ENCODE measurements at regions not wholly inside any gene's neighbourhood (a gene's known extent, or its start where the extent isn't known, plus 50 kb on each side); places are given as distances from the start of the nearest gene placed in this dataset.

DNA sequence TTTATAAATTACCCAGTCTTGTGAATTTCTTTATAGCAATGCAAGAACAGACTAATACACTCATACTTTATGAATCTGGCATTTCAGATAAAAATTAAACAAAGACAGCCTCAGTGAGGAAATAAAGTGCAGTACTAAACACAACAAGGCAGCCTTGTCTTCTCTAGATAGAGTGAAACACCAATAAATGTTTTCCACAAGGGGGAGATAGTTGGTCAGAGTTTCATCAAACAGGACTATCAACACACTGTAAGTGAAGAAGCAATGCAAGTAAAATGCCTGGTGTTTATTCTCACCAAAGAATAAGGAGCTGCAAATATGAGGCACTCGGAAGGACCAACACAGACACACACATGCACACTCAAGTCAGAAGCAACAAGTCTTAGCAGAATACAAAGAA is 62.8 kb downstream of the FAM9B start:
- peak; percentile 54 for DNase-seq (ENCODE audit: low read depth, low spot score)

DNA sequence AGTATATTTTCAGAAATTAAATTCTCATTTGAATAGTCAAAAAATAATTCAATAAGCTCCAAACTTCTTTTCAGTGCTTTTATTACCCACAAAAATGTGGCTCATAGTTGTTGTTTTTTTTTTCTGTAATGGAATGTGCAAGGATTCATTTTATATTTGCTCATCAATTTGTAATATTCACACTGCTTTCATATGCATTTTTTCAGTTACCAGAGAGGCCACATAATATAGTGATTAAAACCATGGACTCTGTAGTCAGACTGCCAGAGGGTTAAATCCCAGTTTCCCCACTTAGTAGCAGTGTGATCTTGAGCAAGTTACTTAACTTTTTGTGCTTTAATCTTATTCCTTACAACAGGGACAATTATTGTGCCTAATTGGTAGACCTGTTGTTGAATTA is 64.5 kb downstream of the FAM9B start:
- no peak for DNase-seq (ENCODE audit: low read depth, low spot score)

DNA sequence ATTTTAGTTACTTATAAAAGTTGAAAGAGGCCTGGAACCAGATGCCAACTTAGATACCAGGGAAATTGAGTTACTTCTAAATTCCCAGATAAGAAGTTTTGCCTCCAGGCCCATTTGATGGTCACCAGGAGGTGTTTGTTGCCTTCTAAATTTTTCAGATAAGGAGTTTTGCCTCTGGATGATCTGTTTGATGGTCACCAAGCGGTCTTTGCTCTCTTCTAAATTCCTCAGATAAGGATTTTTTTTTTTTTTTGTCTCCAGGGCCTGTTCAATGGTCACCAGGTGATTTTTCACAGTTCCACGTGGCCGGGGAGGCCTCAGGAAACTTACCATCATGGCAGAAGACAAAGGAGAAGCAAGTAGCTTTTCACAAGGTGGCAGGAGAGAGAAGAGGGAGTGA is 66.5 kb downstream of the FAM9B start:
- no peak for DNase-seq (ENCODE audit: low read depth, low spot score)

DNA sequence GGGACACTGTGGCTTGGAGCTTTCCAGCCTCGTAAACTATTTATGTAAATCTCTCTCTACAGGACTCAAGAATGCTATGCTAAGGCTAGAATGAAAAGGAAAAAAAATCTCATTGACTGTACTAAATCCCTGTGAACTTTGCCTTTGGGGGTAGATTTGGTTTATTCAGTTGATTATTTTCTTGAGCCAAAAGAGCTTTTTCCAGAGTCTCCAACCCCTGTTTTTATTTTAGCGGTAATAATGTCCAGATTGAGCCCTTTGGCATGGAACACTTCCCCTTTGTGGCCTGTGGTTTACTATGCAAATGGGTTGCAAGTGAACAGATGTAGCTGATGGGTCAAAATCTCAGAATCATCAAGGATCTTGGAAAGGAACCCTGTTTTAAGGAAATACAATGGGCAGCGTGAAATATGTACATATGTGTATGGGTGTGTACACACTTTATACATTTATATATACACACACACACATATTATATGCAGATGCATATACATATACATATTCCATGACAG is 72.9 kb downstream of the FAM9B start:
- DNase-seq (ENCODE audit: low read depth, low spot score): peak; percentile 68

DNA sequence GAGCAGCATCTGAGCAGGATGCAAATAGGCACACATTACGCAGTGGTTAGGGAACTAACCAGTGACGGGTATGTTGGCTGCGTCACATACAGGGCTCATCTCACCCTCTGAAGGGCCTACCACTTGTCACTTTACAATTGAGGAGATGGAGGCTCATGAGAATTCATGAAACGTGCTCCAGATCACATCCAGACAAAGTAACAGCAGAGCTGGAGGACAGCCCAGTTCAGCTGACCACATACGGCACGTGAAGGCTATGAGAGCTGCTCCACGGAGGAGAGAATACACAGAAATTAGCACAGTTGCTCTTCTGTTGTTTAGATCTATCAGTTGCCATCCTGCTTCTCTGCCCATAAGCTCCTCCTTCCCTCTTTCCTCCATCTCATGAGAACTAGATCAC is 78.4 kb downstream of the FAM9B start:
- DNase-seq (ENCODE audit: low read depth, low spot score): peak; percentile 23

DNA sequence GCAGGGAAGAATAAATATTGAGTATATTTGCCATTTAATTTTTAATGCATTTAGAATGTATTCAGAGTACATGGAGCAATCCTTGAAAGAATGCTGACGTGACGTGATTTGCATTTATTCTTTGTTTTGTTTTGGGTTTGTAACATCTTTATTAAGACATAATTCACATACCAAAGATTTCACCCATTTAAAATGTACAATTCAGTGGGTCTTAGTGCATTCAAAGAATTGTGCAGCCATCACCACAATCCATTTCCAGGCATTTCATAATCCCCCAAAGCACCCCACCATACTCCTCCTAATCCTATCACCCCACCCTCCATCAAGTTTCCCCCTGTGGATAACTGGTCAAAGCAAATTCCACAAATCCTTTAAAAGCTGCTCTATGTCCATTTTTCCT is 87.4 kb downstream of the FAM9B start:
- DNase-seq (ENCODE audit: low read depth, low spot score): peak; percentile 26

DNA sequence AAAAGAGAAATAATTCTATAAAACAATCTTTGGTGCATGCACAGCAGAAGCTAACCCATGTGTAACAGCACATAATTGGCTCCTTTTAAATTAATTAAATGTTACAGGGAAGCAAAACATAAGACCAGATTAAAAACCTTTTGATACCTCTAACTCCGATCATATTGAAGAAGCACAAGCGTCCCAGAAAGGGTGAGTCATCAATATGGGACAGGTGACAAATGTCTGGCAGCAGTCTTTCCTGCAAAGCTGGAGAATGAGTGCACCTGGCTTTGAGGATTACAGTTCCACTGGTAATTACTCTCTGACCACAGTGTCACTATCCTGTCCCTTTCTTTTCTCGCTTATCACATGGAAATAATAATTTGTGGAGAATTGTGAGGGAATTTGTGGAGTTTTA is 94.6 kb downstream of the FAM9B start:
- DNase-seq (ENCODE audit: low read depth, low spot score): no peak

DNA sequence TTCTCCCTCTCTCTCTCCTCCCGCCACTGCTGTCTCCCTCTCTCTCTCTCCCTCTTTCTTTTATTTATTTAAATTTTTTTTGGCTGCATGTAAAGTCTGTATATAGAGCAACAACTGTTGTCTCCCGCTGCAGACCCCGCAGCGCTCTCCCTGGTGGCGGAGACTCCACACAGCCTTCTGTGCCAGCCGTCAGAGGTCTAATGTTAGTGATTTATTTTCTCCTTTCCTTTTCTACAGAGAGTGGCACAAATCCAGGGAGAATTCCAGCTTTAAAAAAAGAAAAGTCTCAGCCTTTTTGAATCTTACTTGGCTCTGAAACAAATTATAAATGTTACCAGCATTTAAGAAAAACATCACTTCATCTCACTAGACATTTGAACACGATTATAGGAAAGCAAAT is 106.2 kb downstream of the FAM9B start:
- no peak for DNase-seq (ENCODE audit: low read depth, low spot score)

DNA sequence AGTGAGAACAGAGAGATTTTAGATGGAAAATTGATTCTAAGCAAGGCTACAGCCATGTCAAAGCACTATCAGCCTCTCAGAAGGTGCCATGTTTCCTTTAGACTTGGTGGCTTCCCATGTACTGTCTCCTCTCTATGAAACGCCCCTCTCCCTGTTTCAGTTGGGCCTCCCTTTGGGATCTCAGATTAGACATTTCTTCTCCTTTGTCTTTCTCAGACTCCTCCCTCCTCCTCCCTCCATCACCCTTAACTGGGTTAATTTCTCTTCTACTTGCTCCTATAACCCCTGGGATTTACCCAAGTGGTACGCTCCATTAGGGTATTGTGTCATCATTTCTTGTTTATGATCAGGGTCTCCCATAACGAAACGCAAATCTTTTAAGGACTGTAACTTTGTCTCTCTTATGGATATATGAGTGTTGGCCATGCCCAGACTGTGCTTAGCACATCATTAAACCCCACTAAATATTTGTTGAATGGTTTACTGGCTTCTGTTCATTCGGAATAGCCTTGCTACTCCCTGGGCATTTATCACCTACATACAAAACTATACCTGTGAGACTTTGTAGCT is 106.8 kb downstream of the FAM9B start:
- DNase-seq (ENCODE audit: low read depth, low spot score): no peak

DNA sequence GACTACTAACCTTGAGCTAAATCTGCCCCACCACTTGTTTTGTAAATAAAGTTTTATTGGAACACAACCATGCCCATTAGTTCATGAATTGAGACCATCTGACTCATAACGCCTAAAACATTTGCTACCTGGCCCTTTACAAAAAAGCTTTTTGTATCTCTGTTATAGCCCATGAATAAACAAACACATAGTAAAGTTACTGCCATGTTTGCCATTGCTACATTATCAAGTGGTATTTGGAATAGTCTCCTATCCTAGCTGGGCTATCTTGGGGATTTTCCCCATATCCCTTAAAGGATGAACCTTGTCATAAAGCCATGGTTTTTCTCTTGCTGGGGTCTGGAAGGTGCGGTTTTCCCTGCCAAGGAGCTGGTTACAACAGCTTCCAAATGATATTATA is 112.3 kb downstream of the FAM9B start:
- DNase-seq (ENCODE audit: low read depth, low spot score): no peak

DNA sequence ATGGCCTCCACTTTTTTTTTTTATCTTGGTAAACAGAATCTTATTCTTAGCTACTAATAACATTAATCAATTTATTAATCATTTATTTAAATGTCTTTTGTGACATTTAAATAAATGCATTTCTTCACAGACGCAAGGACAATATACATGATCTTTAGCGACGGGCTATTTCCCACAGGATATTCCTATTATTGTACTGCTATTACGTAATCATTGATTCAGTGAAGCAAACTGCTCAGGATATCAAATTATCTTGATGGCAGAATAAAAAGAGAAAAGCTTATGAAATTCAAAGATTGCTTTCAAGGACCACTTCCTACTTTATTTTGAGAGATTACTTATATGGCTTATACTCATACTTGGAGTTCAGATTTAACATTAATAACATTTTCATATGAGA is 114.1 kb downstream of the FAM9B start:
- DNase-seq (ENCODE audit: low read depth, low spot score): no peak

DNA sequence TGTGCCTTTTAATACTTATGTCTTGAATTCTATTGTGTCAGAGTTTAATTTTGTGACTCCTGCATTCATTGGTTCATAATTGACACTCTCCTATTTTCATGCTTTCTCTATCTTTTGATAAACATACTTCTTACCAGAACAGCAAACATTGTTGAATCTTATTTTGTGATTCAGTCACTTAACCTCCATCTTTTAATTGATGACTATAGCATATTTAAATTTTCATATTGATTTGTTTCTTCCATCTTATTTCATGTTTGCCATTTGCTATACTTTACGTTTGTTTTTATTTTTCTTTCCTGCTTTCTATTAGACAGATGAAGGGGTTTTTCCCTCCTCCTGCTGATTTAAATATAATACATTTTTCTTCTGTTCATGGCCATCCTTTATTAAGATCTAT is 115.5 kb upstream of the FAM9A start:
- no peak for DNase-seq (ENCODE audit: low read depth, low spot score)

DNA sequence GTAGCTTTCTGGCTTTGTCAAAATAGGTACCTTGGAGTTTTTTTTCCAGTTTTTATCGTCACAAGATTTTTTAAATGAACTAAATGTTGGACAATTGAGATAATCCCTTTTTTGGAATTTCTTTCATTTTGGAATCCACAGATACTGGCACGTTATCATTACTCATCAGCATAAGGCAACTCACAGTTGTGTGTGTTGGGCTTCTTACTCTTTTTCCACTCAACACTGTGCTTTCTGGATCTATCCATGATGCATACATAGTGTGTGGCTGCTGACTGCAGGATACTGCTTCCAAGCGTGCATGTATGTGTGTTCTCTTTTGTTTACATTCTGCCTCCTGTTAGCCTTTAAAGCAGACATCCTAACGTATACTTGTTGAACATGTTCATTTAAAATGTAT is 113.5 kb upstream of the FAM9A start:
- no peak for DNase-seq (ENCODE audit: low read depth, low spot score)

DNA sequence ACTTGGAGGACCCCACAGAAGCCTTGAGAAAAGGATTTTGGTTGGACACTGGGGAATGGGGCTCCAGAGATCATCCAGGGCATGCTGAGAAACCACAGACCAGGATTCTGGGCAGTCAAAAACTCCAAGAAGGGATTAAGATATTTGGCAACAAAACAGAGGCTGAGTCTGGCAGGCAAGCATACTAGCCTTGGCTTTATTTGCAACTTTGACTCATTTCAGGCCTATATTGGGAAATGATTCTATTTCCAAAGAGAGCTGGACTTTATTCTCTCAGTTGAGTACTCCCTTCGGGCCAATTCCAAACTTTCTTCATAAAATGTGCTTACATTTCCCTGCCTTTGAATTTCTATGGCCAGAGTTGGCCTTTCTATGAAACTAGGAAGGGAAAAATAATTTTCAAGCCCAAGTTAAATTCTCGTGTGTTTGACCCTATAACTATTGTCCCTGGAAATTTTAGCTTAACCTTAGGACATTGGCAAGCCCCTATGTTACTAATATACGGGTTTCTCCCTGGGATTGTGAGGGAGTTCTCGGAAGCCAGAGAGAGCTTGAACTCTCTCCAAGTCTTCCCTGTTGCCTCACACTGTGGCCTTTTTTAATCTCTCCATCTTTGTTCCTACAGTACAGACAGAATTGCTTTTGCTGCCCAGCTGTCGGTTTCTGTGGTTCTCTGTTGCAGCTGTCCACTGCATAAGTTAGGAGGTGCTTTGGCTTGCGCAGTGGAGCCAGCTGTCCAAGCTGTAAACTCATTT is 112.6 kb upstream of the FAM9A start:
- DNase-seq (ENCODE audit: low read depth, low spot score): peak; percentile 64

DNA sequence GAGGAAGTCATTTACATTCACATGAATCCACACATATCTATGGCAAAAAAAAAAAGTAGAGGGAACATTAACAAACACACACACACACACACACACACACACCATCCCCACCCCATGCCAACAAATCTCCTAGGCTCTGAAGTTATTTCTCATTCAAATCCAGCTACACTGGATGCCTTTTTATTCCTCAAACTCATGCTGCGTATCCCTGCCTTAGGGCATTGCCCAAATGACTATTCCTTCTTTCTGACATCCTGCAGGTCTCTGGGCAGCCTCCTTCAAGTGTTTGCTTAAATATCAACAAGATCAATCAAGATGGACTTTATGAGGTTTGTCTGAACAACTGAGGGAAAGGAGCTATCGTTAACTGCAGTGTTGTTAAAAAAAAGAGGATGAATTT is 106.5 kb upstream of the FAM9A start:
- DNase-seq (ENCODE audit: low read depth, low spot score): no peak

DNA sequence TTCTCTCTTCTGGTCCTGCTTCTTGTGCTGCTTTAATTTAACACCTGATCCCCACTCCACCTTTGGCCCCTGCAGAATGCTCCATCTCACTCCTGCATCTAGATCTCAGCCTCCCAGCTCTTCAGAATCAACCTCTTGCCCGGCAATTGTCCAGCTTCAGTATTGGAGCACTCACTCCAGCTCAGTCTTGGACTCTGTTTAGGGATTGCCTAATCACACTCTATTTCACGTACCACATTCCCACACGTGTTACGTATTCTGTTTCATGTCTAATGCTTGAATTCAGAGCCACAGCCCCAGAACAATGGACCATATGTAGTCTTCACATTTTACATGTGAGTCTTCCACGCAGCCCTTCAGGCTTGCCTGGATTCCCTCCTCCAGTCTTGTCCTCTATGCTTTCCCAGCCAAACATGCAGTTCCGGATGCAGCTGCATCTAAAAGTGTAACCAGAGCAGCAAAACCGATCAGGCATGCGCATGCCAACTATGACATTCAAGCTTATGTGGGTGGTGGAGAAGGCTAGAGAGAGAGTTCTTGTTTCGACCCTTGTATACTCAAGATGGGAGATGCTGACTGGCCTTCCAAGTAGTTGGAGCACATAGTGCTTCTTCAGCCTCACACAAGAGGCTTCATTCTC is 105.2 kb upstream of the FAM9A start:
- no peak for DNase-seq (ENCODE audit: low read depth, low spot score)

DNA sequence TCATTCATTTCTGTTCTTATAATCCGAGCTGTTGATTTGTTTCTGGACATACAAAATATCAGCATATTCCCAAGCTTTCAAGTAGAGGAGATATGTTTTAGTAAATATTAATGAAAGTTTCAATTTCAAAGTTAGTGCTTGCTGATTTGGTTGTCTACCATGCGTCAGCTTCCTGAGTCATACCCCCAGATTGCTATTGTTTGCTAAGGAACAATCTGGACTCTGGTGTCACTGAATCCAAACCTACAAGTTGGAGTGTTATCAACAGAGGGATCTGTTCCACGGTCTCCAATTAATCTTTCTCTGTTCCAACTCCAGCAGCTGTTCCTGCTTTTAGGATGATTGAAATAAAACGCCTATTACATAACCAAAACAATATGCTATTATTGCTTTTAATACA is 96.1 kb upstream of the FAM9A start:
- no peak for DNase-seq (ENCODE audit: low read depth, low spot score)

DNA sequence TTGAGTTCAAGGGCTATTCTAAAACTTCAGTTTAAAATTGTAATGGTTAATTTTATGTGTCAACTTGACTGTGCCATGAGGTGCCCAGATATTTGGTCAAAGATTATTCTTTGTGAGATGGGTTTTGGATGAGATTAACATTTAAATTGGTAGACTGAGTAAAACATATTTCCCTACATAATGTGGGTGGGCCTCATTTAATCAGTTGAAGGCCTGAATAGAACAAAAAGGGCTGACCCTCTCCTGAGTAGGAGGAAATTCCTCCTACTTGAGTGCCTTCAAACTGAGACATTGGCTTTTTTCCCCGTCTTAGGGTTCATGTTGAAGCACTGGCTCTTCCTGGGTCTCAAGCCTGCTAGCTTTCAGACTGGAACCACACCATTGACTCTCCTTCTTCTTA is 89.6 kb upstream of the FAM9A start:
- DNase-seq (ENCODE audit: low read depth, low spot score): no peak

DNA sequence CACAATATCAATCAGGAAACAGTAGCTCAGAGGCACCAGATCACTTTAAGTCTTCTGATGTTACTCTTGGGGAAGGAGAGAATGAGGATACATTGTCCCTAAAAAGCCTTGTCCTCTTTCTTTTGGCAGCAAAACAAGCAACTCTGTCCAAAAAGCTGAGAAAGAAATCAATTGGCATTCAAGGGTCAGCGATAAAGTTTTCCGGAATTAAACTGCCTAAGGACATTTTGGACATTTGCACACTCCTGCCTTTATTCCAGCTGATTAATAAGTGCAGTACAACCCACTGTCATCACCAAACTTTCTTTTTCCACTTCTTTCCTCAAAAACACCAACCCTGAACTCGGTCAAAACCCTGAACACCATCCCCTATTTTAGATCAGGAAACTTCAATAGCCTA is 85.8 kb upstream of the FAM9A start:
- DNase-seq (ENCODE audit: low read depth, low spot score): no peak

DNA sequence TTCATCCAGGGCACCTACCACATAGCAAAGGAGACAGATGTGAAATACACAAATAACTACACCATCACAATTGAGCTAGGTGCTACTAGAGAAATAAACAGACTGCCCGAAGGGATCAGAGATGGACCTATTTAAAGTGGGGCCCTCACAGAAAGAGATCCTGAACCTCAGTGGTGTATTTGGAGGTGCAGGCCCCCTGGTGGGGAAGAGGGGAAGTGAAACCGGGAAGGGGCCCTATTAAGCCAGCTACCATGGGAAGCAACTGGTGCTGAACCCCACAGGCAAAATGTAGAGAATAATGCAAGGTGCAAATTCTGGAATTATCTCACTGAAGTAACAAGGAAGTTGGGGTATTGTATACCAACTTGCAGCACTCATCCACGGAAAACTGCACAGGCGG is 78.6 kb upstream of the FAM9A start:
- DNase-seq (ENCODE audit: low read depth, low spot score): no peak

DNA sequence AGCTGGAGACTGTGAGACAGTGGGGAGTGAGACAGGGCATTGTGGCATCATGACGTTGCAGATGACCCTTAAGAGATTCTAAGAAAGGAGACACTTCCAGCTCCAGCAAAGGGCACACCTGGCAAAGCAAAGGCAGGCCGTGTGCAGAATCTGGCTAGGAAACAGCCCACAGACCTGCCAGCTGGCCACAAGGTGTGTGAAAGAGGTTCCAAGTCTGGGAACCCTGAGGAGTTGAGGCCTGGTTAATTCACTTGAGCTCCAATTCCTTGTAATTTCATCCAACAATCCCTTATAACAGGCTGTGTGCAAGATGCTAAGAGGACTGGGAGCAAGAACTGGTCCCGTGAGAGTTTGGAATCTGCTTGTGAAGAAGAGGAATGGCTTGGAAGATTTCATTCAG is 72.8 kb upstream of the FAM9A start:
- no peak for DNase-seq (ENCODE audit: low read depth, low spot score)

DNA sequence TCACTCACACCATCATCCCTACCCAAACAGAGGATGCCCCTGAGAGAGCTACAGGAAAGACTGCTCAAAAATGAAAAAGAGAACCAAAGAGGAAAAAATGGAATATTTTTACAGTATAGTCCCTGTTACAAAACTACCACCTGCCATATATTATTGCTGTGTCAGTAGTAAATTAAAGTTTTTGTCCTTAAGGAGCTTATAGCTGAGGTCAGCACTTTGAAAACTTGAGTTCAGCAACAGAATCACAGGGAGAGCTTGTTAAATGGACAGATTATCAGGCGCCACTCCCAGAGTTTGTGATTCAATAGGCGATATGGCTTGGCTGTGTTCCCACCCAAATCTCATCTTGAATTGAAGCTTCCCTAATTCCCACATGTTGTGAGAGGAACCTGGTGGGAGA is 71.9 kb upstream of the FAM9A start:
- DNase-seq (ENCODE audit: low read depth, low spot score): no peak

DNA sequence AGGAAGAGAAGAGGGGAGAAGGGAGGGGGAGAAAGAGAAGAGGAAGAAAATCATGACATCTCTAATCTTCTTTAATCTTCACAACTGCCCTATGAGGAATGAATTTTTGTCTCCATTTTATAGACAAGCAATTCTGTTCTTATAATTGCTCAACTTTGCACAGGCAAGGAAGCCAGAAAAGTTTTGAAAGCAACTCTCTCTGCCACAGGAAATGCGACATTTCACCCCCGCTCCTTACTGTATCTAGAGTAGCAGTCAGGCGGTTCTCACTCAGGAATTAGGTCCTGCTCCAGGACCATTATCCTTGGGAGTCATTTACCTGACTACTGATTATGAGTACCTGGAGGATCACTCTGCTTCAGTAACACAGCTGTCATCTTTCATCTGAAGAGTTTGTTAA is 69.2 kb upstream of the FAM9A start:
- DNase-seq (ENCODE audit: low read depth, low spot score): no peak

Measured in astrocyte of the hippocampus (primary cell).